Small intestine (tissue), 7 donors: ENCODE measurements at regions not wholly inside any gene's neighbourhood (a gene's known extent, or its start where the extent isn't known, plus 50 kb on each side); places are given as distances from the start of the nearest gene placed in this dataset.

Source experiments
- DNase-seq, 2 donors: peaks; one replicate each; pipeline versions ENCODE4 v3.0.0 to v3.0.0-alpha.2; 2013
- FAIRE-seq: peaks from 2 replicates; lab custom pipeline; 2012; peaks lifted over from hg19 to GRCh38; lab: Jason Lieb, UNC
- H3K27ac ChIP-seq, 3 donors: one replicate each; pipeline ENCODE4 v1.5.1; 2013; ENCODE audit warnings: low read length in 2 of 3, mild to moderate bottlenecking in 2 of 3, control low read depth in 1 of 3, inconsistent platforms in 1 of 3, low read depth in 1 of 3, moderate library complexity in 1 of 3
- H3K27me3 ChIP-seq, 3 donors: one replicate each; pipeline ENCODE4 v1.6.1; 2013; ENCODE audit warnings: low read length in 3 of 3, inconsistent platforms in 1 of 3; ENCODE audit not compliant: control insufficient read depth in 3 of 3, insufficient read depth in 3 of 3
- H3K36me3 ChIP-seq, 3 donors: one replicate each; pipeline ENCODE4 v1.6.1; 2013; ENCODE audit warnings: low read length in 3 of 3, inconsistent platforms in 1 of 3, low read depth in 1 of 3, mild to moderate bottlenecking in 1 of 3, moderate library complexity in 1 of 3; ENCODE audit not compliant: control insufficient read depth in 3 of 3, insufficient read depth in 2 of 3
- H3K4me1 ChIP-seq, 3 donors: one replicate each; pipeline ENCODE4 v1.6.1; 2013; ENCODE audit warnings: low read length in 2 of 3, inconsistent platforms in 1 of 3, low read depth in 1 of 3, mild to moderate bottlenecking in 1 of 3, moderate library complexity in 1 of 3; ENCODE audit not compliant: control insufficient read depth in 3 of 3, insufficient read depth in 2 of 3
- H3K4me3 ChIP-seq, 3 donors: one replicate each; pipeline ENCODE4 v1.5.1; 2013; ENCODE audit warnings: low read length in 3 of 3, control low read depth in 1 of 3, inconsistent platforms in 1 of 3, low read depth in 1 of 3, mild to moderate bottlenecking in 1 of 3, moderate library complexity in 1 of 3
- H3K9me3 ChIP-seq, 2 donors: one replicate each; pipeline ENCODE4 v1.6.1; 2013; ENCODE audit warnings: low read depth in 1 of 2, low read length in 1 of 2; ENCODE audit not compliant: control insufficient read depth in 2 of 2, insufficient read depth in 1 of 2
- WGBS, 3 donors: extraction: QIAGEN DNeasy Blood & Tissue Kit; methylation state at CpG; one replicate each; pipeline ENCODE4 v1.1.7; 2013; 5-methylcytosine and 5-hydroxymethylcytosine counted together
- donor health status: healthy with polysubstance abuse.
- donor health status: control.
- donor health status: control.
- donor health status: Bipolar disorder and iron deficiency.
- donor health status: healthy.

DNA sequence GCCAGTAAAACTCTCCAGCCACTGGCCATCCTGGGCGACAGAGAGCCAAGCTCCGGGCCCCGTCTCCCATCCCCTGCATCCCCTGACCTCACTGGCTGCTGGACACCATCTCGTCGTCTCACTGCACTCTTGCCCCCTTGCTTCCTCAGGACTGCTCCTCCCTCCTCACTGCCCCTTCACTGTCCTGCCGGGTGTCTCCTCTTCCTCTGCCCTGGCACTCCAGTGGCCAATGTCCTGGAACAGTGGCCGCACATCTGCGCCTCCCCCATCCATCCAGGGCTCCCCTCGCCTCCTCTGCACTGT, 800.4 kb downstream of the BRD1 start:
- H3K4me3 ChIP-seq: no peak overlapping the region
- H3K4me1 ChIP-seq: no peaks in the 10 kb centered on the region
- H3K9me3 ChIP-seq: no peaks in the 10 kb centered on the region
- no peak overlapping the region for H3K27ac ChIP-seq
- DNase-seq: no peak
- 76 to 78% (median 77%) methylated on average over 9 of the region's 9 CpGs for WGBS, 3 donors
- no peak for FAIRE-seq
- peaks cover 0 to 3% (median 0%) of the 10 kb centered on the region in 3 donors for H3K27me3 ChIP-seq
- no peaks in the 10 kb centered on the region for H3K36me3 ChIP-seq

GRCh38 chr22:49026494-49027367, 800.9 kb downstream of the BRD1 start:
- H3K4me1 ChIP-seq: no peaks in the 10 kb centered on the region
- no peak overlapping the region for H3K4me3 ChIP-seq
- DNase-seq (no peak), FAIRE-seq (no peak)
- no peaks in the 10 kb centered on the region for H3K36me3 ChIP-seq
- WGBS, 3 donors: 45 to 63% (median 56%) methylated on average over 12 of the region's 12 CpGs
- no peaks in the 10 kb centered on the region for H3K9me3 ChIP-seq
- H3K27me3 ChIP-seq: peaks cover 0 to 3% (median 0%) of the 10 kb centered on the region in 3 donors
- no peak overlapping the region for H3K27ac ChIP-seq

- DNase-seq: no peak
- FAIRE-seq: no peak
- Histone ChIP-seq H3K36me3 (no peaks in the 10 kb centered on the region), H3K9me3 (no peaks in the 10 kb centered on the region), H3K4me1 (no peaks in the 10 kb centered on the region), H3K4me3 (no peak overlapping the region), H3K27me3 (peaks cover 0 to 3% (median 0%) of the 10 kb centered on the region in 3 donors), H3K27ac (no peak overlapping the region)
- WGBS, 3 donors: 68 to 79% (median 78%) methylated on average over 16 to 17 of the region's 17 CpGs
These were observed 801.7 kb downstream of the BRD1 start for GRCh38 chr22:49025791-49026493.

DNA sequence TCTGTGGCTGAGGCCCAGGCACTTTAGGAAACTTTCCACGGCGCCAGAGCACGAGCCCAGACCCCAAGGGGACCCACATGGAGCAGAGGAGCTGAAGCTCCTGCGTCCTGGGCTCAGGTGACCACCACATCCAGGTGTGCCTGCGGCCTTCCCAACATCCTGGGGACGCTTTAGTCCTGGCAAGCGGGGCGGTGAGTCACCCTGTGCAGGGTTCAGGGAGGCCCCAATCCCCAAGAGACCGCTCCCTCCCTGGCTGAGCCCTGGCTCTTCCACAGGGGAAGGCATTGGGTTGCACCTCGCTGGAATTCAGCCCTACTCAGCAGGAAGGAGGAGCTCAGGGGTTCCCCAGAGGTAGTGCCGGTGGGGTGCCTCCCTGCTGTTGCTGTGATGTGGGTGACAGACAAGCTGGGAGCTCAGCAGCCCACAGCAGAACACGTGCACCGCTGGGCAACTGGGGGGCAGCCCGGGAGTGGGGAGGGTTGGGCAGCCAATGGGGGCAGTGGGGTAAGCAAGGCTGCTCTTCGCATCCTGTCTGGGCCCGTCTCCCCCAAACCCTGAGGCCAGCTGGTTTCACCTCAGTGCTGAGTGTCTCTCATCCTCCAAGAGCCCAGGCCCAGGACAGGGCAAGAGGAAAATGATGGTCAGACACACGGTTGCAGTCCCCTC, 802.8 kb downstream of the BRD1 start:
- Histone ChIP-seq H3K4me1 (no peaks in the 10 kb centered on the region), H3K27ac (no peak overlapping the region), H3K4me3 (no peak overlapping the region), H3K9me3 (no peaks in the 10 kb centered on the region), H3K36me3 (no peaks in the 10 kb centered on the region), H3K27me3 (peaks cover 0 to 3% (median 0%) of the 10 kb centered on the region in 3 donors)
- no peak for FAIRE-seq
- DNase-seq: no peak
- WGBS, 3 donors: 58 to 71% (median 69%) methylated on average over 16 to 17 of the region's 17 CpGs

DNA sequence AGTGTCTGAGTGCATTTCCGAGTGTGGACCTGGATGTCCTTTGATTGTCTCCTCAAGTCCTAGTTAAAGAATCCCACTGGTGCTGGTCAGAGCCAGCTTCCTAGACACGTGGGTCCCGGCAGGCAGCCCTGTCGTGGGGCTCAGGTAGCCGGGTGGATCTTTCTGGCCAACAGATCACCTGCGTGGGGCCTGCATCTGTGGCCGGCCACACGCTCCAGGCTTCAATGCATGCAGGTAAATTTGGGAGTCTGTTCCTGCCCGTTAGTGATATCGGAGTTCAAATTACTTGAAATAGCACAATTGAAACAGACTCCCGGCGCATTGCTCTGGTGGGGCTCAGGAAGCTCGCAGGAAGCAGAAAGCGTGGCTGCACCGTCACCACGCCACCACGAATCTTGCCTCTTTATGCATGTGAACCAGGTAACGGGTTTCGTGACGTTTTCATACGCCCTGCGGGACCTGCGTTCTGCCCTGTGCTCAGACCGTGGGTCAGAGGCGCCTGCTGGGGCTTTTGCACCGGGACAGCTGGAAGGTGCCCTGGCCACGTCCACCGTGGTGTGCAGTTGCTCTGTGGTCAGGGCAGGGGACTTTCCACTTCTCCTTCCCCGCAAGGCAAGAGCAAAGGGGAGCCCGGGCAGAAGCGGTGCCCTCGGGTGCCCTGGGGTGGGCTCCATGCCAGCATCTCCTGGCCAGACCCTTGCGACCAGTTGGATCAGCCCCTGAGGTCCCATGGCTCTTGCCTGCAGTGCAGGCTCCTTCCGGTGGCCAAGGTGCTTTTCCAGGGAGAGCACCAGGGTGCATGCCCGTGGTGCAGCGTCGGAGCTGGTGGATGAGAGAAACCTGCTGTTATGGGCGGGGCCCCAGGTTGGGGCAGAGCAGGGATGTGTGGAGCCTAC, 803.5 kb downstream of the BRD1 start:
- Histone ChIP-seq H3K4me3 (no peak overlapping the region), H3K27me3 (peaks cover 0 to 3% (median 0%) of the 10 kb centered on the region in 3 donors), H3K4me1 (no peaks in the 10 kb centered on the region), H3K36me3 (no peaks in the 10 kb centered on the region), H3K9me3 (no peaks in the 10 kb centered on the region), H3K27ac (no peak overlapping the region)
- no peak for FAIRE-seq
- WGBS, 3 donors: 77 to 80% (median 79%) methylated on average over 38 of the region's 38 CpGs
- DNase-seq: no peak

- FAIRE-seq (no peak), DNase-seq (no peak)
- Histone ChIP-seq H3K27me3 (peaks cover 0 to 3% (median 0%) of the 10 kb centered on the region in 3 donors), H3K4me1 (no peaks in the 10 kb centered on the region), H3K9me3 (no peaks in the 10 kb centered on the region), H3K36me3 (no peaks in the 10 kb centered on the region), H3K4me3 (no peak overlapping the region), H3K27ac (no peak overlapping the region)
- 75 to 82% (median 78%) methylated on average over 22 of the region's 22 CpGs for WGBS, 3 donors
These were observed 804.4 kb downstream of the BRD1 start for GRCh38 chr22:49023161-49023878.

- DNase-seq: no peak
These were observed 804.9 kb downstream of the BRD1 start for GRCh38 chr22:49022816-49023160.

More at GRCh38 chr22:49022816-49023160, 804.9 kb downstream of the BRD1 start:
- Histone ChIP-seq H3K27me3 (peaks cover 0 to 3% (median 0%) of the 10 kb centered on the region in 3 donors), H3K27ac (no peak overlapping the region), H3K9me3 (no peaks in the 10 kb centered on the region), H3K4me1 (no peaks in the 10 kb centered on the region), H3K4me3 (no peak overlapping the region), H3K36me3 (no peaks in the 10 kb centered on the region)
- 65 to 83% (median 66%) methylated on average over 4 of the region's 4 CpGs for WGBS, 3 donors
- FAIRE-seq: no peak
